ENCODE measurements at regions not wholly inside any gene's neighbourhood (a gene's known extent, or its start where the extent isn't known, plus 50 kb on each side); places are given as distances from the start of the nearest gene placed in this dataset.
"Not testable (repeated sequence)": the region's sequence is repeated elsewhere in the genome, so short reads cannot be mapped to it uniquely, and the experiment has no call there.

DNA sequence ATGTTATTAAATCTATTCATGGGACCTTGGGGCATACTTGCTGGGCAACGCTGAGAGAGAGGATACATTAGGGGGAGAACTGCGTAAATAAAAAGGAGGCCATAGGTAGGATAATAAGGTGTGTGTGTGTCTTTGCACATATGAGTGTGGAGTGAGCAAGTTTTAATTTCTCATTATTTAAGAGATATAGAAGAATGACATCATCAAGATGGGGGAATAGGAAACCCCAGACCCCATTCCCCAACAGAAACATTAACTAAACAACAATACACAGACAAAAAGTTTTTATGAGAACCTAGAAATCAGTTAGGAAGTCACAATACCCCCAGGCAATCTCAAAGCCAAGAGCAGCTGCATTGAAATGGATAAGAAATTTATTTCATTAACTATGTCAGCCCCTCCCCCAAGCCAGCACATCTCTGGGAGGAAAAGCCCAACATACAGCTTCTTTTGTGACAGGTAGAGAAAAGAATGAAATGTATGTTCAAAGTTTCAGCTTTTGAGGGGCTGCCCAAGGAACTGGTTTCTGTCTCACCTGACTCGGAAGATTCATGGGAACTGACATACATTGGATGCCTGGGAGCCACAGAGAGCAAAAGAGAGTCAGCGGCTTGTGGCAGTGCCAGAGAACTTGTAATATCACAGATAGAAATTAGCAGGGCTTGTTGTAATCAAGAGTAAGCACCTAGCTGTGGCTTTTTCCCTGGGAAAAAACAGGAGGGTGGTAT, 234.3 kb upstream of the NFIA start:
- no peaks in the 10 kb centered on the region for H3K9me3 Mint-ChIP-seq
- H3K27ac Mint-ChIP-seq: no peak overlapping the region
- H3K4me3 Mint-ChIP-seq: no peak overlapping the region
- no peaks in the 10 kb centered on the region for H3K36me3 Mint-ChIP-seq (ENCODE audit: low read depth)
- H3K4me1 Mint-ChIP-seq (ENCODE audit: low read depth): no peaks in the 10 kb centered on the region
- DNase-seq (ENCODE audit: low spot score): no peak
- peaks cover 8% of the 10 kb centered on the region for H3K27me3 Mint-ChIP-seq (ENCODE audit: low read depth)

DNA sequence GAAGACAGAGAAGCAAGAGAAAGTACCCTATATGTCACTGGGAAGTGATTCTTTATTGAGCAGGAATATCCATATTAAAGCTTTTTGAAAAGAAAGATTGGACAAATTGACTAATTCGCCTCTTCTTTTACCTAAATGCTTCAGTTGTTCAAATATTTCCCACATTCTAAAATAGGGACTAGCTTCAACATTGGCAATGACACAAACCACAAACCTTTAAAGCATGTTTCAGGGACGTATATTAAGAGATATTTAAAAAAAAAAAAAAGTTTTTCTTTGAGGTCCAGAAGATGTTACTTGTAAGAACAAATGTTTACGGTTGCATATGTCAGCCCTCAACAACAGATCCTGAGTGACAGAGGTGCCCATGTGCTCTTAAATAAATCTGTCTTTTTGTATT, 235.0 kb upstream of the NFIA start:
- no peak for DNase-seq (ENCODE audit: low spot score)

DNA sequence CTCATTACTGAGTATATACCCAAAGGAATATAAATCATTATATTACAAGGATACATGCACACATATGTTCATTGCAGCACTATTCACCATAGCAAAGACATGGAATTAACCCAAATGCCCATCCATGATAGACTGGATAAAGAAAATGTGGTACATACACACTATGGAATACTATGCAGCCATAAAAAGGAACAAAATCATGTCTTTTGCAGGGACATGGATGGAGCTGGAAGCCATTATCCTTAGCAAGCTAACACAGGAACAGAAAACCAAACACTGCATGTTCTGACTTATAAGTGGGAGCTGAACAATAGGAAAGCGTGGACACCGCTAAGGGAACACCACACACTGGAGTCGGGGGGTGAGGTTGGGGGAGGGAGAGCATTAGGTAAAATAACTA, 236.7 kb upstream of the NFIA start:
- H3K4me1 Mint-ChIP-seq (ENCODE audit: low read depth); H3K4me3 Mint-ChIP-seq; H3K9me3 Mint-ChIP-seq; H3K27ac Mint-ChIP-seq; H3K36me3 Mint-ChIP-seq (ENCODE audit: low read depth); DNase-seq (ENCODE audit: low spot score); H3K27me3 Mint-ChIP-seq (ENCODE audit: low read depth): not testable (repeated sequence)

More for the DNA sequence above, 235.0 kb upstream of the NFIA start:
- Mint-ChIP-seq H3K27me3 (ENCODE audit: low read depth) (peaks cover 8% of the 10 kb centered on the region), H3K27ac (no peak overlapping the region), H3K36me3 (ENCODE audit: low read depth) (no peaks in the 10 kb centered on the region), H3K4me3 (no peak overlapping the region), H3K4me1 (ENCODE audit: low read depth) (no peaks in the 10 kb centered on the region), H3K9me3 (no peaks in the 10 kb centered on the region)

DNA sequence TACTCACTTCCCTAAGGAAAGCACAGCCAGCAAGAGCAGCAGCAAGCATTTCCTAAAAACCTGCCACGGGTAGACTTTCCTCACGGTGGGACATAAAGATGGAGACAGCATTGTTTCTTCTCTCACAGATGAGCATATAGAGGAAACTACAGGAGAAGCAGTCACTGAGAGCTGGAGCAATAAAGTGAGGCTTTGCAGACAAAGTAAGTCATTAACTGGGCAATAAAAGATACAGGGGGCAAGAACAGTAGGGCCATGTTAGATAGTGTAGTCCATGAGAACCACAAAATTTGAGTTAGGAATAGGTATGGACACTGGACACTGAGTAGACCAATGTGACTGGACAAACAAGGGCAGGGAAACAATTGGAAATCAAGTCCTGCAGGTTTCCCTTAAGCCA, 240.1 kb upstream of the NFIA start:
- DNase-seq (ENCODE audit: low spot score): no peak
- Mint-ChIP-seq H3K9me3 (no peaks in the 10 kb centered on the region), H3K4me3 (no peak overlapping the region), H3K27me3 (ENCODE audit: low read depth) (no peaks in the 10 kb centered on the region), H3K4me1 (ENCODE audit: low read depth) (no peaks in the 10 kb centered on the region), H3K27ac (no peak overlapping the region), H3K36me3 (ENCODE audit: low read depth) (no peaks in the 10 kb centered on the region)

DNA sequence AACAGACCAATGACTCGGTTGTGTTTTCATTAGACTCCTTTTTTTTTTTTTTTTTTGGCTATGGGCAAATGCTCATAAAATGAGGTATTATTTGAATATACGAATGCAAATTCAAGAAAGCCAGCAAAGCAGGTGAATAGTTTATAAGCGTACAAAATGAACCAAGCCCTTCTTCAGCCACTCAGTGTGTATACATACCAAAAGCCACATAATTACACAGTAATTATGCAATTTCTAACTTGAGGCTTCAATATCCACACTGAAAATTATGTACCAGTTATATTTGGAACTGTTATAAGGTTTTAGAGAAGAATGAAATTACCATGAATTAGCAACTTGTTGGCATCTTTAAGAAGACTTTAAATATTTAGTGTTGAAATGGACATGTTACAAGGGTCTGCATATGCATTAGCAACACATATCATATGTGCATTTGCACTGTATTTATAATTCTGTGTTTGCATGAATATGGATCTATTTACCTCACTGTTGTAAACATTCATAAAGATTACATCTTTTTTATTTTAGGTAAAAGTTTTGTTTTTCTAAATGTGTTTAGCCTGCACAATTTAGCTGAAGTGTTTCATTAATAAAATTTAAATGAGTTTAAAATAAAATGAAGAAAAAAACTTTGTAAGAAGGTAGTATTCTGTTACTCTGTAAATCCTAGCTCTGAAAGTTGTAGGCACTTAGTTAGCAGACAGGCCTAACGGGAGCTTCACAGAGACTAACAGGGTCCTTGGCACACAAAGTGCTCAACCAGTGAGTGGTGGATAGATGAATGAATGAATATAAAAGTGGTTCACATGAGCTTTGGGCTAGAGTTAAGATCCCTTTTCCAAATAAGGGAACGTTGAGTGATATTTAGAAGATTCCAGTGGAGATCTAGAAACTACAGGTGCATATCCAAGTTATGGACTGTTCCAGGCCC, 241.0 kb upstream of the NFIA start:
- H3K4me3 Mint-ChIP-seq: no peak overlapping the region

DNA sequence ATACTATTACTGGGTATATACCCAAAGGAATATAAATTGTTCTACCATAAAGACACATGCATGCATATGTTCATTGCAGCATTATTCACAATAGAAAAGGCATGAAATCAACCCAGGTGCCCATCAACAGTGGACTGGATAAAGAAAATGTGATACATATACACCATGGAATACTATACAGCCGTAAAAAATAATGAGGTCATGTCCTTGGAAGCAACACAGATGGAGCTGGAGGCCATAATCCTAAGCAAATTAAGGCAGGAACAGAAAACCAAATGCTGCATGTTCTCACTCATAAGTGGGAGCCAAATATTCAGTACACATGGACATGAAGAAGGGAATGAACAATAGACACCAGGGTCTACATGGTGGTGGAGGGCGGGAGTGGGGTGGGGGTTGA, 241.9 kb upstream of the NFIA start:
- not testable (repeated sequence) for H3K4me3 Mint-ChIP-seq; H3K9me3 Mint-ChIP-seq; H3K4me1 Mint-ChIP-seq (ENCODE audit: low read depth); DNase-seq (ENCODE audit: low spot score); H3K27me3 Mint-ChIP-seq (ENCODE audit: low read depth); H3K27ac Mint-ChIP-seq; H3K36me3 Mint-ChIP-seq (ENCODE audit: low read depth)

More for the DNA sequence above, 241.0 kb upstream of the NFIA start:
- Mint-ChIP-seq H3K27me3 (ENCODE audit: low read depth) (no peaks in the 10 kb centered on the region), H3K36me3 (ENCODE audit: low read depth) (no peaks in the 10 kb centered on the region), H3K27ac (no peak overlapping the region), H3K4me1 (ENCODE audit: low read depth) (no peaks in the 10 kb centered on the region), H3K9me3 (no peaks in the 10 kb centered on the region)
- no peak for DNase-seq (ENCODE audit: low spot score)

DNA sequence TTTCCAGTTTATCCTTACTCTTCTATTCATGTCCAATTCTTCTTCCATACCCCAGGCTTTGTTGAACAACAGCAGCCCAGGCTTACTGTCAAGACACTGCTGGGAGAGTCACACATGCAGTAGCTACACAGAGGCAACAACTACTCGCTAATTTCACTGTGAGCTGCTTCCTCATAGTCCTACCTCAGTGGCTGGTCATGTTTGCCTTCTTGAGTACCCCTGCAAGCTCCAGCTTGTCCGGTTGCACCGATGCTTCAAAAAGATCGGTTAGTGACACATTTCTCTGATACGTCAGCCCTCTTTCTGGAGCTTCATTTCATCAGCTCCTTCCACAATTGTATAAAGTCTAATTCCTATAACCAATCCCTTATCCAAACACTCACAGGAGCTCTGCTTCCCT, 246.7 kb upstream of the NFIA start:
- H3K9me3 Mint-ChIP-seq: no peaks in the 10 kb centered on the region
- DNase-seq (ENCODE audit: low spot score): no peak
- no peak overlapping the region for H3K4me3 Mint-ChIP-seq
- peaks cover 3% of the 10 kb centered on the region for H3K4me1 Mint-ChIP-seq (ENCODE audit: low read depth)
- no peak overlapping the region for H3K27ac Mint-ChIP-seq
- H3K36me3 Mint-ChIP-seq (ENCODE audit: low read depth): no peaks in the 10 kb centered on the region
- peaks cover 6% of the 10 kb centered on the region for H3K27me3 Mint-ChIP-seq (ENCODE audit: low read depth)

DNA sequence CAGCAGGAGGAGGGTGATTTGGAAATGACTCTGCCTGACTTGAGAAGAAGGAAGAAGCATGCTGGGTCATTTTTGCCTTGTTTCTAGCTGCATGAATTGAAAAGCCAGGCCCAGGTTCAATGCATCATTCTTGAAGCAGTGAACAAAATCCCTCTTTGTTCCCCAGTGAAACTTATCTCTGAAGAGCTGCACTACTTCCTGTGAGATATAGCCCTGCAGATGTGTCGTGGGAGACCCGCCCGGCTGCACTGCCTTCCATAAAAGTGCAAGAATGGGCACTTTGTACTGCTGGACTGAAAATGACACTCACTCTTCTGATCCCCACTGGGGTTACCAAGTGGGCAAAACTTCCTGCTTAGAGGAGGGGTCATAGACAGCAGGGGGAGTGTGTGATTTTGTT, 249.2 kb upstream of the NFIA start:
- H3K27ac Mint-ChIP-seq: no peak overlapping the region
- peaks cover 3% of the 10 kb centered on the region for H3K4me1 Mint-ChIP-seq (ENCODE audit: low read depth)
- H3K36me3 Mint-ChIP-seq (ENCODE audit: low read depth): no peaks in the 10 kb centered on the region
- H3K9me3 Mint-ChIP-seq: no peaks in the 10 kb centered on the region
- H3K4me3 Mint-ChIP-seq: no peak overlapping the region
- DNase-seq (ENCODE audit: low spot score): no peak
- peaks cover 6% of the 10 kb centered on the region for H3K27me3 Mint-ChIP-seq (ENCODE audit: low read depth)

DNA sequence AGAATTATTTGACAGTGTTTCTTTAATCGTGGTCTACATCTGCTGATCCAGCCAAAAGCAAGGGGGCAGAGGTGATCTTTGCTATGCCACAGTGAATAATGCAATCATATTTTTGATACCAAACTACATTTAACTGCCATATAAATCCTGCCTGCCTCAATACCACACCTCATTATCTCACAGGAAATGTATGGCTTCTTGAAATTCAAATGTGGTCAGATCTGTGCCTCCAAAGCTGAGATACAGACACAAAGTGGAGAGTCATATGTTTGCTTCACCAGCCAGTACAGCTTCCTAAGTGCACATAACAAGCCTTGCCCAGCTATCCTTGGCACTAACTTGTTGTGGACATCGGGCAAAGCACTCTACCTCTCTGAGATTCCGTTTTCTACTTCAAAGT, 250.0 kb upstream of the NFIA start:
- Mint-ChIP-seq H3K4me3 (no peak overlapping the region), H3K27me3 (ENCODE audit: low read depth) (peaks cover 6% of the 10 kb centered on the region)
- no peak for DNase-seq (ENCODE audit: low spot score)

DNA sequence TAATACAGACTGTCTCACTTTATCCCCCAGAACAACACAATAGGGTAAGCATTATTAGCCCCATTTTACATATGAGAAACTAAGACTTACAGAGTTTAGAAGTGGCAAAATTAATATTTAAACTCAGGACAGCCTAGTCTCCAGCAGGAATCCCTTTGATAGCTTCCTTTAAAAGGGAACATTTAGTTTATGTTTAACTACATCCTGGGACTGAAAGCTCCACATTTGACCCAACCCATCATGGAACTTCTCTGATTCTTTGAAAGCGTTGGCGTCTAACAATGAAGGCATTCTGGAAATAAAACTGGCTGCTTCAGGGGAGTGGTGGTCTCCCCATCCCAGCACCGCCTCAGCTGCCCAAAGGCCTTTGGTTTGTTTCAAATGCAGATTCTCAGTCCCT, 250.6 kb upstream of the NFIA start:
- Mint-ChIP-seq H3K27ac (no peak overlapping the region), H3K4me1 (ENCODE audit: low read depth) (peaks cover 3% of the 10 kb centered on the region), H3K36me3 (ENCODE audit: low read depth) (no peaks in the 10 kb centered on the region), H3K27me3 (ENCODE audit: low read depth) (peaks cover 6% of the 10 kb centered on the region), H3K4me3 (no peak overlapping the region), H3K9me3 (no peaks in the 10 kb centered on the region)
- no peak for DNase-seq (ENCODE audit: low spot score)

More for the DNA sequence above, 250.0 kb upstream of the NFIA start:
- no peaks in the 10 kb centered on the region for H3K36me3 Mint-ChIP-seq (ENCODE audit: low read depth)
- peaks cover 3% of the 10 kb centered on the region for H3K4me1 Mint-ChIP-seq (ENCODE audit: low read depth)
- H3K9me3 Mint-ChIP-seq: no peaks in the 10 kb centered on the region
- no peak overlapping the region for H3K27ac Mint-ChIP-seq

DNA sequence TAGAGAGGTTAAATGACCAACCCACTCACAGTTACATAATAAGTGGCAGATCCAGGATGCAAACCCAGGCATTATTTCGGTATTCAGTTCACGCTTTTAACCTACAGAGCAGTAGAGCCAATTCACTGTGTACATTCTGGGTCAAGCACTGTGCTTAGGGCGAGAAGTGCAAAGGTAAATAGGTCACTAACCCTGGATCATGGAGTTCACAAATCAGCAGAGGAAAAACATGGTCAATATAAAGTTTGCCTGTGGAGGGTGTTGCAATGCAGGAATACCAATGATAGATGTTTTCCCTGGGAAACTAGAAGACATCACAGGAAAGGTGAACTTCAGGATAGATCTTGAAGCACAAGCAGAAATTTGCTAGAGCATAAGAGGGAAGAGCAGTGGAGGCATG, 253.4 kb upstream of the NFIA start:
- H3K4me3 Mint-ChIP-seq: no peak overlapping the region
- peaks cover 3% of the 10 kb centered on the region for H3K4me1 Mint-ChIP-seq (ENCODE audit: low read depth)
- peaks cover 6% of the 10 kb centered on the region for H3K27me3 Mint-ChIP-seq (ENCODE audit: low read depth)
- no peaks in the 10 kb centered on the region for H3K36me3 Mint-ChIP-seq (ENCODE audit: low read depth)
- no peak for DNase-seq (ENCODE audit: low spot score)
- no peaks in the 10 kb centered on the region for H3K9me3 Mint-ChIP-seq
- H3K27ac Mint-ChIP-seq: no peak overlapping the region

DNA sequence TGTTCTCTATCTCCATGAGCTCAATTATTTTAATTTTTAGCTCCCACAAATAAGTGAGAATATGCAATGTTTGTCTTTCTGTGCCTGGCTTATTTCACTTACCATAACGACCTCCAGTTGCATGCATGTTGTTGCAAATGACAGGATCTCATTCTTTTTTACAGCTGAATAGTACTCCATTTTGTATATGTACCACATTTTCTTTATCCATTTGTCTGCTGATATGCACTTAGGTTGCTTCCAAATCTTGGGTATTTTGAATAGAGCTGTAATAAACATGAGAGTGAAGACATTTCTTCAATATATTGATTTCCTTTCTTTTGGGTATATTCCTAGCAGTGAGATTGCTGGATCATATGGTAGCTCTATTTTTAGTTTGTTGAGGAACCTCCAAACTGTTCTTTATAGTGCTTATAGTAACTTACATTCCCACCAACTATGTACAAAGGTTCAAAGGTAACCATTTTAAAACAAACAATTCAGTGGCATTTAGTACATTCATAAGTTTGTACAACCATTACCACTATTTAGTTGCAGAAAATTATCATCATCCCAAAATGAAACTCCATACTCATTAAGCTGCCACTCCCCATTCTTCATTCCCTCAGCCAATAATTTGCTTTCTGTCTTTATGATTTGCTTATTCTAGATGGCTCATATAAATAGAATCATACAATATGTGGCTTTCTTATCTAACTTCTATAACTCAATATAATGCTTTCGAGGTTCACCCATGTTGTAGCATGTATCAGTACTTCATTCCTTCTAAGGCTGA, 255.9 kb upstream of the NFIA start:
- no peak overlapping the region for H3K4me3 Mint-ChIP-seq
- no peak overlapping the region for H3K27ac Mint-ChIP-seq
- H3K36me3 Mint-ChIP-seq (ENCODE audit: low read depth): no peaks in the 10 kb centered on the region
- no peaks in the 10 kb centered on the region for H3K4me1 Mint-ChIP-seq (ENCODE audit: low read depth)
- H3K27me3 Mint-ChIP-seq (ENCODE audit: low read depth): peaks cover 2% of the 10 kb centered on the region
- DNase-seq (ENCODE audit: low spot score): no peak
- no peaks in the 10 kb centered on the region for H3K9me3 Mint-ChIP-seq

DNA sequence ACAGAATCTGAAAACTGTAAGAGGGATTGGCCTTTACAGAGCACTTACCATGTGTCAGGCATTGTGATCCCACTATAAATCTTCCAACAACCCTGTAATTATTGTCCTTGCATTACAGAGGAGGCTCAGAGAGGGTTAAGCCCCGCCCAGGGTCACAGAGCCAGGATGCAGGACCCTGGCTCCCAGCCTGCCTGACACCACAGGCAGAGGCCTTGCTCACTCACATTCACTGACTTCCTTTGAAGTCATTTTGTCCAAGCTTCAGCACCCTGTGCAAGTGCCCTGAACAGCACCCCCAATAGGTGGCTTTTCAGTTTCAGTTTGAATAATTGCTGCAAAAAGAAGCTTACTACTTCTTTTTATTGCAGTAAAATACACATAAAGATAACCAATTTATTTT, 256.8 kb upstream of the NFIA start:
- Mint-ChIP-seq H3K9me3 (no peaks in the 10 kb centered on the region), H3K4me3 (no peak overlapping the region), H3K36me3 (ENCODE audit: low read depth) (no peaks in the 10 kb centered on the region), H3K4me1 (ENCODE audit: low read depth) (no peaks in the 10 kb centered on the region), H3K27ac (no peak overlapping the region), H3K27me3 (ENCODE audit: low read depth) (no peaks in the 10 kb centered on the region)
- DNase-seq (ENCODE audit: low spot score): no peak

DNA sequence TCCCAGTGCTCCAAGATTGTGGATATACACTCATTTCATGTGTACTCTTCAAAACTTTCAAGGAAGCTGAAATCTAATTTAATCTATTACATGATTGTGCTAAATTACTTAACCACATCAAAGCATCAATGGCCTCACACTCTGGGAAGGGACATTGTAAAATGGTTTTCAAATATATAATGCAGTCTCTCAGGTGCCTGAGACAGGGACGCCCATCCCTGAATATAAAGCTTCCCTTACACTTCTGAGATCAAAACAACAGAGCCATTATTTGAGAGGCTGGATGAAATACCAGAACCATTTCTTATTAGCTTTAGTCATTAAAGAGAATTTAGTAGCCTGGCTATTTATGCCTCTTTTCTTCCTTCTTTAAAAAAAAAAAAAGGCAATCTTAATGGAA, 259.2 kb upstream of the NFIA start:
- no peaks in the 10 kb centered on the region for H3K27me3 Mint-ChIP-seq (ENCODE audit: low read depth)
- H3K4me1 Mint-ChIP-seq (ENCODE audit: low read depth): no peaks in the 10 kb centered on the region
- no peak for DNase-seq (ENCODE audit: low spot score)
- H3K4me3 Mint-ChIP-seq: no peak overlapping the region
- no peaks in the 10 kb centered on the region for H3K36me3 Mint-ChIP-seq (ENCODE audit: low read depth)
- H3K27ac Mint-ChIP-seq: no peak overlapping the region
- H3K9me3 Mint-ChIP-seq: no peaks in the 10 kb centered on the region

All from T-helper 2 cell treated with Interferon-gamma antibody and Interleukin-4, amounts not matched to agents 5 μg/mL and 100 μg/mL, for 36 hours (primary cell).